ENCODE measurements at regions not wholly inside any gene's neighbourhood (a gene's known extent, or its start where the extent isn't known, plus 50 kb on each side); places are given as distances from the start of the nearest gene placed in this dataset.

DNA sequence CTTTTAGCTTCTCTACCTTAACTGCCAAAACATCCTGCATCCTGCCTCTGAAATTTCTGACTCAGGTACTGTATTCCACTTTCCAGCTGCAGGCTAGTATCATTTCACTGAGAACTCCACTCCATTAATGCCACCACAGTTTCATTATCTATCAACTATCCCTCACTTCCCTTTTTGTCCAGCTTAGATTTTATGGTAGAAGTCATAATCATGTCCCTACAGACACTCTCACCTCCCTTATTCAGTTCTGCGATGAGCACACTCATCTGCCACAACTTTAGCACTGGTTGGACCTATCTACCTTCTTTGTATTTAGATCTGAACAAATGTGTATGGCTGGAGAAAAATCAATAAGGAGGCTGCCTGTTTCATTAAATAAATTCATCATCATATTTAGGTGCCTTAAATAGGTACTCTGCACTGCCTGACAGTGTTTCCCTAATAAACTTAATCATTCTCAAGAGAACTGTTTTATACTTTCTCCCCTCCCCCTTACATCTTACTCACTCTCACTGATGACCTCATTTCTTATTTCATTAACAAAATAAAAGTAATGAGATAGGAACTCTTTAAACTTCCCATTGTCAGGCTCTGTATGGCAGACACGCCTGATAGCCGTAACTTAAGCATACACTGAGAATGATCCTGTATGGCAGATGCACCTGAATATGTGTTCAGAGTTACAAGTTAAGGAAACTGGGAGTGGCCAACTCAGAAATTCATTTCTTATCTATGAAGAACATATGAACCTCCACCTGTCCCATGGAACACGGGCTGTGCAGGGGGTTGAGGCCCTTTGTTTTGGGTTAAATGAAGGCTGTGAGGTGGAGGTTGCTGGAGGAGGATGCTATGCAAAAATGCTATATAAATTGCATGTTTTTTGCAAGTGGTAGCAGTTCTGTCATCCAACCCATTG, 95.3 kb upstream of the MAN1A1 start:
- in situ Hi-C loops (cut with MboI) = no loop called here
- no peak overlapping the region; the same call in 1 of the 2 replicates for H2AFZ ChIP-seq (ENCODE audit: low read depth, low read length)
- TF ChIP-seq ZBTB1 (CRISPR knock-in tag; IDR thresholded peaks at IDR 0.05; ENCODE audit: borderline replicate concordance, low read depth) = no peak
- no peak for TF ChIP-seq THRAP3 (IDR thresholded peaks at IDR 0.05; ENCODE audit: borderline replicate concordance)
- no peak for TF ChIP-seq CCAR2 (IDR thresholded peaks at IDR 0.05; ENCODE audit: low read depth, low read length)
- TF ChIP-seq, protein P1, sequence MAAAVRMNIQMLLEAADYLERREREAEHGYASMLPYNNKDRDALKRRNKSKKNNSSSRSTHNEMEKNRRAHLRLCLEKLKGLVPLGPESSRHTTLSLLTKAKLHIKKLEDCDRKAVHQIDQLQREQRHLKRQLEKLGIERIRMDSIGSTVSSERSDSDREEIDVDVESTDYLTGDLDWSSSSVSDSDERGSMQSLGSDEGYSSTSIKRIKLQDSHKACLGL (CRISPR knock-in tag; IDR thresholded peaks at IDR 0.05; ENCODE audit: borderline replicate concordance, poor library complexity, severe bottlenecking) = no peak
- TF ChIP-seq STAT5A (IDR thresholded peaks at IDR 0.05; ENCODE audit: borderline replicate concordance, low read length) = no peak
- TF ChIP-seq PHF20 (IDR thresholded peaks at IDR 0.05; ENCODE audit: partially characterized antibody) = no peak
- no peak for TF ChIP-seq SNRNP70 (optimal IDR thresholded peaks at IDR 0.05; ENCODE audit: low read depth, low read length)
- no peak; the same call in none of the 2 replicates for TF ChIP-seq FOSL1 (tag; conservative IDR thresholded peaks at IDR 0.05)
- no peak for TF ChIP-seq FOXJ3 (CRISPR knock-in tag; IDR thresholded peaks at IDR 0.05)
- peak; percentile 69 for TF ChIP-seq TCF3 (CRISPR knock-in tag; IDR thresholded peaks at IDR 0.05)
- TF ChIP-seq, protein P2, sequence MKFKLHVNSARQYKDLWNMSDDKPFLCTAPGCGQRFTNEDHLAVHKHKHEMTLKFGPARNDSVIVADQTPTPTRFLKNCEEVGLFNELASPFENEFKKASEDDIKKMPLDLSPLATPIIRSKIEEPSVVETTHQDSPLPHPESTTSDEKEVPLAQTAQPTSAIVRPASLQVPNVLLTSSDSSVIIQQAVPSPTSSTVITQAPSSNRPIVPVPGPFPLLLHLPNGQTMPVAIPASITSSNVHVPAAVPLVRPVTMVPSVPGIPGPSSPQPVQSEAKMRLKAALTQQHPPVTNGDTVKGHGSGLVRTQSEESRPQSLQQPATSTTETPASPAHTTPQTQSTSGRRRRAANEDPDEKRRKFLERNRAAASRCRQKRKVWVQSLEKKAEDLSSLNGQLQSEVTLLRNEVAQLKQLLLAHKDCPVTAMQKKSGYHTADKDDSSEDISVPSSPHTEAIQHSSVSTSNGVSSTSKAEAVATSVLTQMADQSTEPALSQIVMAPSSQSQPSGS (CRISPR knock-in tag; IDR thresholded peaks at IDR 0.05) = no peak
- peak; percentile 68 for TF ChIP-seq TEAD4 (IDR thresholded peaks at IDR 0.05; ENCODE audit: low read length)
- no peak for TF ChIP-seq TEAD4 (CRISPR knock-in tag; IDR thresholded peaks at IDR 0.05; ENCODE audit: borderline replicate concordance)
- TF ChIP-seq ATF7 (IDR thresholded peaks at IDR 0.05) = 0 out of 2 replicates have a peak, but pooled peaks have one; percentile 48
- no peak for TF ChIP-seq PML (IDR thresholded peaks at IDR 0.05; ENCODE audit: low read length)
- TF ChIP-seq NFYB (IDR thresholded peaks at IDR 0.05; ENCODE audit: extremely low read depth, insufficient read length) = no peak
- no peak for TF ChIP-seq ETV1 (tag; conservative IDR thresholded peaks at IDR 0.05; ENCODE audit: low read depth)
- peak in 1 of 2 experiments; percentile 37; a peak in 1 of 4 replicates for TF ChIP-seq RCOR1 (IDR thresholded peaks at IDR 0.05; ENCODE audit: borderline replicate concordance in 1 of 2, low read depth in 2 of 2, low read length in 2 of 2)
- peak; percentile 39 for TF ChIP-seq EP300 (IDR thresholded peaks at IDR 0.05; ENCODE audit: low read length)
- TF ChIP-seq ZNF668 (CRISPR knock-in tag; IDR thresholded peaks at IDR 0.05) = no peak
- TF ChIP-seq CBFA2T3 (IDR thresholded peaks at IDR 0.05) = peak; percentile 71

More for the DNA sequence above, 95.3 kb upstream of the MAN1A1 start:
- no peaks in the 10 kb centered on the region for H4K20me1 ChIP-seq (replicated peaks; ENCODE audit: control insufficient read depth, insufficient read depth, low read length)
- no TSS peak for BruUV-seq (replicated peaks)
- no peaks in the 10 kb centered on the region for H3K79me2 ChIP-seq (ENCODE audit: control insufficient read depth, insufficient read depth, low read length)
- no peaks in the 10 kb centered on the region for H3K36me3 ChIP-seq (ENCODE audit: control insufficient read depth, insufficient read depth, low read length)
- no peak overlapping the region for H3K27ac ChIP-seq (ENCODE audit: extremely low read depth, low read depth, low read length)
- DNase-seq (ENCODE audit: extremely low read depth in 1 of 4, low spot score in 3 of 4) (peak; percentile 37 to 63 (median 52)), FAIRE-seq (no peak), ATAC-seq (peak; percentile 77)
- H3K27me3 ChIP-seq (ENCODE audit: control insufficient read depth in 2 of 2, insufficient read depth in 2 of 2, low read length in 2 of 2) = no peaks in the 10 kb centered on the region
- intact Hi-C loops (cut with micrococcal nuclease) = no loop called here
- peaks cover 0 to 31% of the 10 kb centered on the region in 2 experiments; a peak in 2 of 5 replicates for H3K4me1 ChIP-seq (replicated peaks in 1 of 2; ENCODE audit: control insufficient read depth in 2 of 2, insufficient read depth in 2 of 2, low read length in 2 of 2)
- 22% methylated on average over 4 of the region's 4 CpGs for WGBS (ENCODE audit: insufficient coverage, low coverage, missing lambda C conversion rate)
- POLR2A ChIA-PET = interaction anchor here (0.6 to 1.2 kb wide), 3 partner anchors 10 to 351 kb away, joined by 3 read pairs; no protein-coding TSS in a partner anchor
- no peaks in the 10 kb centered on the region for H3K9me1 ChIP-seq (ENCODE audit: control insufficient read depth, insufficient read depth, low read length)
- H3K4me2 ChIP-seq (ENCODE audit: insufficient read depth, low read length) = no peak overlapping the region; the same call in 1 of the 2 replicates
- H3K9ac ChIP-seq (ENCODE audit: insufficient read depth in 1 of 2, low read depth in 2 of 2, low read length in 2 of 2) = no peak overlapping the region
- H3K4me3 ChIP-seq = no peak overlapping the region
- CTCF ChIA-PET (ENCODE audit: low intra/inter-chr PET ratio) = no interaction called here
- H3K9me3 ChIP-seq (replicated peaks; ENCODE audit: control insufficient read depth, insufficient read depth, low read depth, low read length) = peaks cover 5% of the 10 kb centered on the region; the same call in 1 of the 2 replicates
